HG02678 (cell line): ENCODE measurements at regions not wholly inside any gene's neighbourhood (a gene's known extent, or its start where the extent isn't known, plus 50 kb on each side); places are given as distances from the start of the nearest gene placed in this dataset.

Source experiments
- ATAC-seq: cut with Tn5 transposase; IDR thresholded peaks from one replicate; pipeline ENCODE4 v1.9.1; 2021; ENCODE audit warnings: mild to moderate bottlenecking, moderate library complexity; ENCODE audit not compliant: unreplicated experiment

- no peak for ATAC-seq
These were observed 211.6 kb upstream of the PRPS1L1 start for GRCh38 chr7:18239212-18239611.

GRCh38 chr7:18241543-18242231, 214.0 kb upstream of the PRPS1L1 start:
- ATAC-seq, result no peak

- ATAC-seq, result no peak
These were observed 216.1 kb upstream of the PRPS1L1 start for GRCh38 chr7:18243731-18244130.

GRCh38 chr7:18250133-18250532, 222.5 kb upstream of the PRPS1L1 start:
- ATAC-seq, result no peak

GRCh38 chr7:18257711-18258110, 230.1 kb upstream of the PRPS1L1 start:
- no peak for ATAC-seq

- ATAC-seq, result no peak
These were observed 233.5 kb upstream of the HDAC9 start for GRCh38 chr7:18262058-18262457.

- no peak for ATAC-seq
These were observed 229.8 kb upstream of the HDAC9 start for GRCh38 chr7:18265611-18266281.

- no peak for ATAC-seq
These were observed 227.0 kb upstream of the HDAC9 start for GRCh38 chr7:18268571-18268970.

- ATAC-seq, result no peak
These were observed 219.2 kb upstream of the HDAC9 start for GRCh38 chr7:18276380-18276779.

- no peak for ATAC-seq
These were observed 217.2 kb upstream of the HDAC9 start for GRCh38 chr7:18278316-18278715.

GRCh38 chr7:18283045-18283444, 212.5 kb upstream of the HDAC9 start:
- ATAC-seq, result no peak

GRCh38 chr7:18287482-18287881, 208.1 kb upstream of the HDAC9 start:
- ATAC-seq, result no peak

- no peak for ATAC-seq
These were observed 207.1 kb upstream of the HDAC9 start for GRCh38 chr7:18288322-18289037.

- no peak for ATAC-seq
These were observed 205.8 kb upstream of the HDAC9 start for GRCh38 chr7:18289788-18290187.

- peak; percentile 73 for ATAC-seq
These were observed 205.3 kb upstream of the HDAC9 start for GRCh38 chr7:18290223-18290622.

GRCh38 chr7:18290865-18291264, 204.7 kb upstream of the HDAC9 start:
- ATAC-seq, result no peak

GRCh38 chr7:18292584-18292983, 203.0 kb upstream of the HDAC9 start:
- no peak for ATAC-seq

- no peak for ATAC-seq
These were observed 201.8 kb upstream of the HDAC9 start for GRCh38 chr7:18293759-18294158.

GRCh38 chr7:18294411-18294810, 201.1 kb upstream of the HDAC9 start:
- no peak for ATAC-seq

- no peak for ATAC-seq
These were observed 199.6 kb upstream of the HDAC9 start for GRCh38 chr7:18295781-18296423.

- ATAC-seq, result no peak
These were observed 193.5 kb upstream of the HDAC9 start for GRCh38 chr7:18302097-18302496.

- no peak for ATAC-seq
These were observed 189.7 kb upstream of the HDAC9 start for GRCh38 chr7:18305866-18306265.
